Fibroblast of lung (primary cell): ENCODE measurements at regions not wholly inside any gene's neighbourhood (a gene's known extent, or its start where the extent isn't known, plus 50 kb on each side); places are given as distances from the start of the nearest gene placed in this dataset.

Source experiments
- EZH2 ChIP-seq: IDR thresholded peaks from 2 replicates; pipeline ENCODE4 v1.5.1; 2012; ENCODE audit warnings: low read length, control low read depth, mild to moderate bottlenecking; ENCODE audit errors: missing control alignments
- TF ChIP-seq, protein P1 (sequence below), 2 donors: IDR thresholded peaks in 1 of 2; conservative IDR thresholded peaks in 1 of 2; 1 replicate in 1 of 2; 2 replicates in 1 of 2; pipeline ENCODE4 v1.5.1; 2011 to 2012; ENCODE audit warnings: low read length in 2 of 2, control low read depth in 1 of 2, inconsistent platforms in 1 of 2, low read depth in 1 of 2, mild to moderate bottlenecking in 1 of 2

DNA sequence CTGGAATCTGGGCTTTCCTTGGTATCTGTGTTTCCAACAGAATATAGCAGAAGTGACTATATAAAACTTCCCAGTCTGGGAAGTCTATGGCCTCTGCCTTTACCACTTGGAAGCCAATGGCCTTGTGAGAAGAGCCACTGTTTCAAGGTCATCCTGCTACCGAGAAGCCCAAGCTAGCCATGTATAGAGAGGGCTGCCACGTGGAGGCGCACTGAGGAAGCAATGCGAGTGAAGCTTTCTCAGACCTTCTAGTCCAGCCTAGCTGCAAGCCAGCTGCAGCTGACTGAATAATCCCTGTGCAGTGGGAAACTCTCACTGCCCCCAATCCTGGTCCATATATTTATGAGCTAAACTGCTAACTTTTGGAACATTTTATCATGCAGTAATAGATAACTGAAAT, 661.8 kb upstream of the RIOK2 start:
- TF ChIP-seq EZH2, result no peak
- TF ChIP-seq, protein P1, sequence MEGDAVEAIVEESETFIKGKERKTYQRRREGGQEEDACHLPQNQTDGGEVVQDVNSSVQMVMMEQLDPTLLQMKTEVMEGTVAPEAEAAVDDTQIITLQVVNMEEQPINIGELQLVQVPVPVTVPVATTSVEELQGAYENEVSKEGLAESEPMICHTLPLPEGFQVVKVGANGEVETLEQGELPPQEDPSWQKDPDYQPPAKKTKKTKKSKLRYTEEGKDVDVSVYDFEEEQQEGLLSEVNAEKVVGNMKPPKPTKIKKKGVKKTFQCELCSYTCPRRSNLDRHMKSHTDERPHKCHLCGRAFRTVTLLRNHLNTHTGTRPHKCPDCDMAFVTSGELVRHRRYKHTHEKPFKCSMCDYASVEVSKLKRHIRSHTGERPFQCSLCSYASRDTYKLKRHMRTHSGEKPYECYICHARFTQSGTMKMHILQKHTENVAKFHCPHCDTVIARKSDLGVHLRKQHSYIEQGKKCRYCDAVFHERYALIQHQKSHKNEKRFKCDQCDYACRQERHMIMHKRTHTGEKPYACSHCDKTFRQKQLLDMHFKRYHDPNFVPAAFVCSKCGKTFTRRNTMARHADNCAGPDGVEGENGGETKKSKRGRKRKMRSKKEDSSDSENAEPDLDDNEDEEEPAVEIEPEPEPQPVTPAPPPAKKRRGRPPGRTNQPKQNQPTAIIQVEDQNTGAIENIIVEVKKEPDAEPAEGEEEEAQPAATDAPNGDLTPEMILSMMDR (conservative IDR thresholded peaks at IDR 0.05 in 1 of 2, IDR thresholded peaks at IDR 0.05 in 1 of 2; ENCODE audit: low read depth in 1 of 2, low read length in 2 of 2), result no peak
